WTC11 (cell line): ENCODE measurements at regions not wholly inside any gene's neighbourhood (a gene's known extent, or its start where the extent isn't known, plus 50 kb on each side); places are given as distances from the start of the nearest gene placed in this dataset.

Experiments
- ATAC-seq: fragments of 200-7000 bp; cut with Tn5 transposase; 2 replicates; pipeline ENCODE4 v1.10.0; 2021; ENCODE audit warnings: mild to moderate bottlenecking, moderate library complexity
- CTCF ChIA-PET: fragments of 300-600 bp; sonication (Branson Sonifier 250); formaldehyde crosslinking; loops from one replicate; lab custom pipeline; 2021; ENCODE audit warnings: antibody characterized with exemption; lab: Charles Lee
- POLR2A ChIA-PET: fragments of 350-600 bp; sonication (Branson Sonifier 250); formaldehyde crosslinking; loops from one replicate; lab custom pipeline; 2021; ENCODE audit warnings: antibody characterized with exemption; lab: Charles Lee
- DNase-seq: peaks from one replicate; pipeline ENCODE4 v3.0.0; 2021; ENCODE audit warnings: low spot score
- H3K27ac Mint-ChIP-seq: 2 replicates; pipeline ENCODE4 v1.8.0; 2021; ENCODE audit warnings: mixed read lengths
- H3K27me3 Mint-ChIP-seq: 2 replicates; pipeline ENCODE4 v1.8.0; 2021; ENCODE audit warnings: low read depth, mild to moderate bottlenecking, moderate library complexity, mixed read lengths
- H3K36me3 Mint-ChIP-seq: 2 replicates; pipeline ENCODE4 v1.8.0; 2021; ENCODE audit warnings: mixed read lengths
- H3K4me1 Mint-ChIP-seq: 2 replicates; pipeline ENCODE4 v1.8.0; 2022; ENCODE audit warnings: mixed read lengths
- H3K4me3 Mint-ChIP-seq: 2 replicates; pipeline ENCODE4 v1.8.0; 2021; ENCODE audit warnings: mild to moderate bottlenecking, moderate library complexity, mixed read lengths
- H3K9me3 Mint-ChIP-seq: 2 replicates; pipeline ENCODE4 v1.8.0; 2021; ENCODE audit warnings: mixed read lengths
- AFF4 ChIP-seq: sonication (generic); formaldehyde crosslinking; IDR thresholded peaks from 2 replicates; pipeline ENCODE4 v1.8.1; 2023; ENCODE audit warnings: mild to moderate bottlenecking, missing genetic modification reagents, borderline replicate concordance
- ATF6 ChIP-seq: sonication (generic); formaldehyde crosslinking; IDR thresholded peaks from 2 replicates; pipeline ENCODE4 v1.8.1; 2023; ENCODE audit warnings: mild to moderate bottlenecking, missing genetic modification reagents
- CBFB ChIP-seq: sonication (generic); formaldehyde crosslinking; IDR thresholded peaks from 2 replicates; pipeline ENCODE4 v1.8.1; 2022; ENCODE audit warnings: mild to moderate bottlenecking, low read depth, missing genetic modification reagents
- CDX4 ChIP-seq: fragments of 250-450 bp; sonication (Bioruptor Pico); IDR thresholded peaks from 2 replicates; pipeline ENCODE4 v1.9.0; 2021; ENCODE audit warnings: moderate library complexity, mild to moderate bottlenecking, inconsistent platforms, borderline replicate concordance
- CREM ChIP-seq: sonication (generic); formaldehyde crosslinking; IDR thresholded peaks from 2 replicates; pipeline ENCODE4 v1.8.1; 2022; ENCODE audit warnings: mild to moderate bottlenecking, missing genetic modification reagents, moderate library complexity
- ERG ChIP-seq: fragments of 250-450 bp; sonication (Bioruptor Pico); IDR thresholded peaks from 2 replicates; pipeline ENCODE4 v1.8.0; 2021; ENCODE audit warnings: mild to moderate bottlenecking
- ETV6 ChIP-seq: sonication (generic); formaldehyde crosslinking; IDR thresholded peaks from 2 replicates; pipeline ENCODE4 v1.8.1; 2022; ENCODE audit warnings: mild to moderate bottlenecking, missing genetic modification reagents
- IRF2 ChIP-seq: sonication (generic); formaldehyde crosslinking; IDR thresholded peaks from 2 replicates; pipeline ENCODE4 v1.8.0; 2022; ENCODE audit warnings: low read depth, missing genetic modification reagents, borderline replicate concordance
- JUN ChIP-seq: sonication (generic); formaldehyde crosslinking; IDR thresholded peaks from 2 replicates; pipeline ENCODE4 v1.8.0; 2023; ENCODE audit warnings: mild to moderate bottlenecking, missing genetic modification reagents
- MYBL2 ChIP-seq: sonication (generic); formaldehyde crosslinking; IDR thresholded peaks from 2 replicates; pipeline ENCODE4 v1.8.1; 2023; ENCODE audit warnings: mild to moderate bottlenecking, moderate library complexity, missing genetic modification reagents
- NR2C2 ChIP-seq: sonication (generic); formaldehyde crosslinking; IDR thresholded peaks from 2 replicates; pipeline ENCODE4 v1.8.0; 2022; ENCODE audit warnings: mild to moderate bottlenecking, missing genetic modification reagents
- SMAD3 ChIP-seq: sonication (generic); formaldehyde crosslinking; IDR thresholded peaks from 2 replicates; pipeline ENCODE4 v1.8.0; 2022; ENCODE audit warnings: missing genetic modification reagents, mild to moderate bottlenecking, borderline replicate concordance
- SOX15 ChIP-seq: fragments of 250-450 bp; sonication (Bioruptor Pico); IDR thresholded peaks from 2 replicates; pipeline ENCODE4 v1.9.0; 2021; ENCODE audit warnings: mild to moderate bottlenecking
- ZMAT4 ChIP-seq: fragments of 250-450 bp; sonication (Bioruptor Pico); IDR thresholded peaks from 2 replicates; pipeline ENCODE4 v1.9.0; 2021; ENCODE audit warnings: mild to moderate bottlenecking
- ZNF396 ChIP-seq: fragments of 250-450 bp; sonication (Bioruptor Pico); IDR thresholded peaks from 2 replicates; pipeline ENCODE4 v1.8.0; 2021; ENCODE audit warnings: mild to moderate bottlenecking, moderate library complexity, borderline replicate concordance
- ZNF512 ChIP-seq: sonication (generic); formaldehyde crosslinking; IDR thresholded peaks from 2 replicates; pipeline ENCODE4 v1.8.1; 2022; ENCODE audit warnings: missing genetic modification reagents, borderline replicate concordance
- TF ChIP-seq, protein P1 (sequence below): fragments of 250-450 bp; sonication (Bioruptor Pico); IDR thresholded peaks from 2 replicates; pipeline ENCODE4 v2.1.2; 2022; ENCODE audit warnings: mild to moderate bottlenecking, moderate library complexity

- ATAC-seq (no peak), DNase-seq (no peak)
- CTCF ChIA-PET: interaction anchor here (1.3 to 1.6 kb wide), 2 partner anchors 59 to 456 kb away, joined by 3 to 4 read pairs; no protein-coding TSS in a partner anchor
- Mint-ChIP-seq H3K27ac (no peak overlapping the region), H3K27me3 (peaks cover 29% of the 10 kb centered on the region), H3K9me3 (peaks cover 13% of the 10 kb centered on the region), H3K4me3 (no peak overlapping the region), H3K4me1 (peaks cover 21% of the 10 kb centered on the region), H3K36me3 (no peaks in the 10 kb centered on the region)
- POLR2A ChIA-PET: no interaction called here
- TF ChIP-seq CDX4 (CRISPR knock-in tag): no peak
- TF ChIP-seq AFF4 (CRISPR knock-in tag): no peak
- no peak for TF ChIP-seq ZNF396 (CRISPR knock-in tag)
- TF ChIP-seq SMAD3 (CRISPR knock-in tag): no peak
- no peak for TF ChIP-seq MYBL2 (CRISPR knock-in tag)
- no peak for TF ChIP-seq CBFB (CRISPR knock-in tag)
Observed at GRCh38 chr20:60506061-60506460, 547.8 kb downstream of the CDH26 start.

- Mint-ChIP-seq H3K4me3 (no peak overlapping the region), H3K4me1 (peaks cover 21% of the 10 kb centered on the region), H3K27ac (no peak overlapping the region), H3K9me3 (peaks cover 5% of the 10 kb centered on the region), H3K27me3 (peaks cover 32% of the 10 kb centered on the region), H3K36me3 (no peaks in the 10 kb centered on the region)
- POLR2A ChIA-PET: no interaction called here
- ATAC-seq (no peak), DNase-seq (no peak)
- TF ChIP-seq SOX15 (CRISPR knock-in tag) (no peak), ZNF512 (no peak), ZMAT4 (CRISPR knock-in tag) (no peak), CREM (no peak), NR2C2 (CRISPR knock-in tag) (no peak), ERG (CRISPR knock-in tag) (no peak)
- CTCF ChIA-PET: no interaction called here
Observed at GRCh38 chr20:60507087-60507694, 549.0 kb downstream of the CDH26 start.

- Mint-ChIP-seq H3K4me1 (peaks cover 34% of the 10 kb centered on the region), H3K27me3 (peaks cover 26% of the 10 kb centered on the region), H3K4me3 (no peak overlapping the region), H3K27ac (no peak overlapping the region), H3K36me3 (peaks cover 7% of the 10 kb centered on the region; the same call in 1 of the 2 replicates), H3K9me3 (0 out of 2 replicates have a peak, but pooled peaks cover 5% of the 10 kb centered on the region)
- DNase-seq (no peak), ATAC-seq (no peak)
- ChIA-PET CTCF (no interaction called here), POLR2A (interaction anchor here (0.9 kb wide), 1 partner anchor 70 kb away, joined by 3 read pairs; no protein-coding TSS in a partner anchor)
- TF ChIP-seq, protein P1, sequence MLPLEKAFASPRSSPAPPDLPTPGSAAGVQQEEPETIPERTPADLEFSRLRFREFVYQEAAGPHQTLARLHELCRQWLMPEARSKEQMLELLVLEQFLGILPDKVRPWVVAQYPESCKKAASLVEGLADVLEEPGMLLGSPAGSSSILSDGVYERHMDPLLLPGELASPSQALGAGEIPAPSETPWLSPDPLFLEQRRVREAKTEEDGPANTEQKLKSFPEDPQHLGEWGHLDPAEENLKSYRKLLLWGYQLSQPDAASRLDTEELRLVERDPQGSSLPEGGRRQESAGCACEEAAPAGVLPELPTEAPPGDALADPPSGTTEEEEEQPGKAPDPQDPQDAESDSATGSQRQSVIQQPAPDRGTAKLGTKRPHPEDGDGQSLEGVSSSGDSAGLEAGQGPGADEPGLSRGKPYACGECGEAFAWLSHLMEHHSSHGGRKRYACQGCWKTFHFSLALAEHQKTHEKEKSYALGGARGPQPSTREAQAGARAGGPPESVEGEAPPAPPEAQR (CRISPR knock-in tag): no peak
- no peak for TF ChIP-seq ATF6 (CRISPR knock-in tag)
- TF ChIP-seq IRF2 (CRISPR knock-in tag): no peak
- TF ChIP-seq ETV6: no peak
- no peak for TF ChIP-seq JUN (CRISPR knock-in tag)
Observed at GRCh38 chr20:60509407-60509806, 551.2 kb downstream of the CDH26 start.
